Lower lobe of right lung (tissue), 2 donors: ENCODE measurements at regions not wholly inside any gene's neighbourhood (a gene's known extent, or its start where the extent isn't known, plus 50 kb on each side); places are given as distances from the start of the nearest gene placed in this dataset.
A peak's percentile ranks its signal among the peaks of the same experiment; 100 is the strongest.
"Not testable (repeated sequence)": the region's sequence is repeated elsewhere in the genome, so short reads cannot be mapped to it uniquely, and the experiment has no call there.

Source experiments
- ATAC-seq, 2 donors: fragments of 200-7000 bp; cut with Tn5 transposase; one replicate each; pipeline ENCODE4 v1.9.1; 2020 to 2022; ENCODE audit warnings: mild to moderate bottlenecking in 2 of 2, moderate library complexity in 2 of 2
- DNase-seq: peaks from one replicate; pipeline ENCODE4 v3.0.0-alpha.2; 2020
- H3K27ac ChIP-seq: fragments of 200-600 bp; one replicate; pipeline ENCODE4 v1.8.0; 2022
- H3K27me3 ChIP-seq: fragments of 200-600 bp; one replicate; pipeline ENCODE4 v1.8.0; 2022; ENCODE audit warnings: low read depth
- H3K36me3 ChIP-seq: fragments of 200-600 bp; one replicate; pipeline ENCODE4 v1.8.0; 2022; ENCODE audit warnings: mild to moderate bottlenecking
- H3K4me1 ChIP-seq: fragments of 200-600 bp; one replicate; pipeline ENCODE4 v1.8.0; 2022
- H3K4me3 ChIP-seq: fragments of 200-600 bp; one replicate; pipeline ENCODE4 v1.8.0; 2022; ENCODE audit warnings: mild to moderate bottlenecking
- H3K9me3 ChIP-seq: fragments of 200-600 bp; one replicate; pipeline ENCODE4 v1.8.0; 2022
- CTCF ChIP-seq: fragments of 200-600 bp; IDR thresholded peaks from one replicate; pipeline ENCODE4 v1.8.0; 2022; ENCODE audit warnings: antibody characterized with exemption, mild to moderate bottlenecking
- intact Hi-C: fragments of 100-400 bp; cut with DNase I; formaldehyde crosslinking; loops from one replicate; pipeline ENCODE4 v1.11.0; 2022
- donor health status: DM: no; HTN: yes; CAD: no; lungs with severe emphysema.

DNA sequence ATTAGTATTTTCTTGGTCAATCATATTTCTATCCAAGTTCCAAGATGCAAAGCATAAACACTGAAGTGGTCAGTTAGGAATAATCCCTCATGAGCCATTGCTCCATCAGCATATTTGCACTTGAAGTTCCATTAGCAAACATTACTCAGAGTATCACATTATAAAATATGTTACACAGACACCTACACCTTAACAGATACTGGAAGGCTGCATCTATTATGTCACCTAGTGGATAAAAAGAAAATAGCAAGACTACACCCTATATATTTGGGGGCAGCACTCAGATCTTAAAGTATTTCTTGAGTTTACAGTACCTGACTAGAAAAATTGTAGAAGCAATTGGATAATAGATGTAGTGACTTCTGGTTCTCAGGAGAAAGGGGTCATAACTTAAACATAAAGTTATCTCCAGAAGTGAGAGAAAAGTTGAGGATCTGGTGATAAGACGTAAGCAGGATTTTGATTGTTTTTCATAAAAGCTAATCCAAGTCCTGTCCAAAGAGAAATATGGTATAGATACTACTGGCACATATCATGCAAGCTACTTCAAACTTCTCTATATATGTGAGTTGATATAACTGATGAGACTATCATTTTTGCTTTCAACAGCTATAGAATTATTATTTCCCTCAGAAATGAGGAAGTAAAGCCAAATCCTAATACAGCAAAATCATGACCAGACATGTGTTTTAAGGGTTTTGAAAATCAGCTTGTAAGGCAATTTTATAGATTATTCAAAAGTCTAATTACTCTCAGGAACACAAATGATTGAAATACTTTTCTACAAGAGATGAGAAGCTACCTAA, 422.2 kb downstream of the GBE1 start:
- DNase-seq (no peak), ATAC-seq (peak; percentile 37 to 39)
- Histone ChIP-seq H3K27ac (no peak overlapping the region), H3K27me3 (no peaks in the 10 kb centered on the region), H3K4me3 (no peak overlapping the region), H3K4me1 (no peaks in the 10 kb centered on the region), H3K36me3 (no peaks in the 10 kb centered on the region), H3K9me3 (no peaks in the 10 kb centered on the region)
- TF ChIP-seq CTCF: peak; percentile 30
- intact Hi-C loops: no loop called here

DNA sequence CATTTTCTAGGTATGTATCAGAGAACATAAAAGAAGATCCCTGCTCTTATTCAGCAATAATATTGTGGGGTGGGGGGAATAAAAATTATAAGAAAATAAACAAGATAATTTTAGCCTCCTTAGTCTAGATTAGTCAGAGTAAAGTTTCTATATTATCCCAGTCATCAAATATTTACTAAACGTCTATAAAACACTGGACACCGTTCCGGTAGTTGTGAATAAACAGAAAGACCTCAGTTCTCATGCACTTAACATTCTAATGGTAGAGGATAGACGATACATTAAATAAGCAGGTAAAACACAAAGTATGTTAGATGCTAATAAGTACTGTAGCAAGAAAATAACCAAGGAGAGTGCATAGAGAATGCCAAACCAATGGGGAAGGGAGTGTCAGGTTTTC, 425.0 kb downstream of the GBE1 start:
- Histone ChIP-seq H3K27ac (no peak overlapping the region), H3K9me3 (no peaks in the 10 kb centered on the region), H3K4me3 (no peak overlapping the region), H3K36me3 (no peaks in the 10 kb centered on the region), H3K4me1 (no peaks in the 10 kb centered on the region), H3K27me3 (no peaks in the 10 kb centered on the region)
- DNase-seq (no peak), ATAC-seq (no peak)
- intact Hi-C loops: no loop called here
- no peak for TF ChIP-seq CTCF

DNA sequence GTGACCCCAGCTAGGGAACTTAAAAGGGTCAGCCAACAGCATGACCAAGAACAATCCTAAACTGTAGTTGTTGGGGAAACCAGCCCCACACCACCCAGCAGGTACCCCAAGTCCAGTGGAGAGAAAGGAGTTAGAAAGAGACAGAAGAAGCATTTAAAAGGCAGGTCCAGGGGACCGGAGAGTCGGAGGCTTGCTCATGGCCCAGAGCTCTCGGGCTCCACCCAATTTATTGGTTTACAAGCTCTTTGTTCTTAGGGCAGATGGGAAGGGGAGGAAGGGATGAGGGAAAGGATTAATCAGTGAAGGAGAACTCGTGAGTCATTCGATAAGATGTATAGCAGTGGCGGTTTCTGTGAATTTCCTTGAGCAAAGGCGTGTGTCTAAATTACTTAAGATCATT, 431.6 kb downstream of the GBE1 start:
- DNase-seq, ATAC-seq, H3K27ac ChIP-seq, H3K9me3 ChIP-seq, H3K4me3 ChIP-seq, H3K36me3 ChIP-seq, H3K4me1 ChIP-seq, intact Hi-C loops, H3K27me3 ChIP-seq: not testable (repeated sequence)

- Histone ChIP-seq H3K36me3 (no peaks in the 10 kb centered on the region), H3K4me1 (no peaks in the 10 kb centered on the region), H3K9me3 (no peaks in the 10 kb centered on the region), H3K27me3 (no peaks in the 10 kb centered on the region), H3K4me3 (no peak overlapping the region), H3K27ac (no peak overlapping the region)
- TF ChIP-seq CTCF: no peak
- ATAC-seq: no peak
- intact Hi-C loops: no loop called here
- no peak for DNase-seq
Measured at GRCh38 chr3:81326245-81326644, 435.2 kb downstream of the GBE1 start.

DNA sequence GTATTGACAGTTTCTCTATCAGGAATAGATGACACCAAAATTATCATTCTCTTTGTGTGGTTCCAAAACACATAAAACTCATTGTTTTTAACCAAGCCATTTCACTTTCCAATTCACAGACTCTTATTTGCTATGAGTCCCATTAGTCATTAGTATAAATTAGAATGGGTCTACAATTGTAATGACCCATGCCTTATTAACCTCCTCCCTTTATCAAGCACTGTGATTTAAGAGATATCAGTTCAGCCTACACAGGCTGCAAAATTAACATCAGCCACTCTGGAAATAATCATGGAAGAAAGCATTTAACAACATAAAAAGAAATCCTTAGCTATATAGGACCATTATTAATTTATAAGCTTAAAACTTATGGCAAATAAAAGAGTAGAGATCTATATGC, 440.6 kb downstream of the GBE1 start:
- H3K36me3 ChIP-seq: no peaks in the 10 kb centered on the region
- ATAC-seq (no peak), DNase-seq (no peak)
- no peaks in the 10 kb centered on the region for H3K27me3 ChIP-seq
- no peaks in the 10 kb centered on the region for H3K4me1 ChIP-seq
- H3K9me3 ChIP-seq: no peaks in the 10 kb centered on the region
- H3K4me3 ChIP-seq: no peak overlapping the region
- TF ChIP-seq CTCF: no peak
- intact Hi-C loops: no loop called here
- no peak overlapping the region for H3K27ac ChIP-seq

DNA sequence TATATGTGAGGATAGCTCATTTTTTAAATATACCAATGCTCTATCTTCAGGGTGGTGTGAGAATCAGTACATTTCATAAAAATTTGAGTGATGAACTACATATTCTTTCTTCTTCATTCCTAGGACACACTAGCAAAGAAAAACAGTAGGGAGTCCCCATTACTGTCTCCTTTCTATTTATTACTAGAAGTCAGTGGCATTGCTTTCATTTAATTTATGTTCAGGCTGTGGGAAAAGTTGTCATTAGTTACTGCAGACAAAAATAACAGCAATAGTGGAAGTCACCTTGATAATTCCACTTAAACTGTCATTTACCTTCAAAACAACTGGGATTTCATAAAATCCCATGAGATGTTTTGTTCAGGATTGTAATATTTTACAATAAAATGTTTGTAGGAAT, 446.4 kb downstream of the GBE1 start:
- intact Hi-C loops: no loop called here

More for the DNA sequence above, 446.4 kb downstream of the GBE1 start:
- ATAC-seq (no peak), DNase-seq (no peak)
- H3K4me3 ChIP-seq: no peak overlapping the region
- H3K27me3 ChIP-seq: no peaks in the 10 kb centered on the region
- no peaks in the 10 kb centered on the region for H3K4me1 ChIP-seq
- no peaks in the 10 kb centered on the region for H3K9me3 ChIP-seq
- H3K36me3 ChIP-seq: no peaks in the 10 kb centered on the region
- no peak for TF ChIP-seq CTCF
- H3K27ac ChIP-seq: no peak overlapping the region
